ENCODE measurements at regions not wholly inside any gene's neighbourhood (a gene's known extent, or its start where the extent isn't known, plus 50 kb on each side); places are given as distances from the start of the nearest gene placed in this dataset.
"Not testable (repeated sequence)": the region's sequence is repeated elsewhere in the genome, so short reads cannot be mapped to it uniquely, and the experiment has no call there.

DNA sequence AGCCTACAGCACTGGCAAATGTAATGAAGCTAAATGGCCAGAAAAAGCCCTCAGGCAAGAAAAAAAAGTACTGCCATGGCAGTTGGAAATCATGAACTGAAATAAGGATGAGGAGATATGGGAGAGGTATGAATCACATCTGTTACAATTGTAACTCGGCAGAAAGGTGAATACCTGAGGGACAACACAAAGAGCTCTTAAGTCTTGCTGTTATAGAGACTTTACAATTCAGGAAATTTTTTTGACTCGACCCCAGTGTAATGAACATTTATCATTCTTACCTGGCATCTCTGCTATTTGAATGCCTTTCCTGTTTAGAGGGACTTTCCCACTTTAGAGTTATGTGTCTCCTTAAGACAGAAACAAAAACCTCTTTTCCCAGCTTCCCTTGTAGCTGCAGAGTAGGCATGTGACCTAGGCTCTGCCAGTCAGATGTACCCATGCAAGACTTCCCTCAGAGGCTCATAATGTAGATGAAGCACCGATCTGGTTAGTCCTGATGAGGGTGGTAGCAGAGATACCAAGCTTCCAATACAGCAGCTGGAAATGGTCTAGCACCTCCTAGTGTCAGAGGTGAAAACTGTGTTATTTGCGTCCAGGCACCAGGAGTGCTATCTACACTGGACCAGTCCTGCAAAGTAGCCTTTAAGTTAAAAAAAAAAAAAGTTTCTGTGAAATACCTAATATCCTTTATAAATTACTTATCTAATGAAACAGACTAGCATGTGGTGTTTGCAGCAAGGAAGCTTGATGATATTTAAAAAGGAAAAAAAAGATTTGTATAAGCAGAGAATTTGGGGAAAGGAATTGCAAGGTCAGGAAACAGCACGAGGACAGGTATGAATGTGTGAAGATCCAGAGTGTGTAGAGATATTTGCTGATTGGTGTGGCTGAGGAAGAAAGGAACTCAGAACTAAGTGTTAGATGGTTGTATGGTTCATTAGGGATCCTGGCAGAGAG is 146.9 kb upstream of the SLC1A3 start:
- H3K9me3 ChIP-seq (ENCODE audit: low read length) = no peaks in the 10 kb centered on the region
- no peaks in the 10 kb centered on the region for H3K4me1 ChIP-seq (ENCODE audit: insufficient read depth, low read length, poor library complexity, severe bottlenecking)
- CTCF ChIA-PET (ENCODE audit: unreplicated experiment) = interaction anchor here (0.6 kb wide), 1 partner anchor 1478 kb away, joined by 3 read pairs; no protein-coding TSS in a partner anchor
- intact Hi-C loops (cut with micrococcal nuclease; ENCODE audit: unreplicated experiment) = no loop called here
- no peak overlapping the region for H2AFZ ChIP-seq (ENCODE audit: low read length)
- TF ChIP-seq, protein P1, sequence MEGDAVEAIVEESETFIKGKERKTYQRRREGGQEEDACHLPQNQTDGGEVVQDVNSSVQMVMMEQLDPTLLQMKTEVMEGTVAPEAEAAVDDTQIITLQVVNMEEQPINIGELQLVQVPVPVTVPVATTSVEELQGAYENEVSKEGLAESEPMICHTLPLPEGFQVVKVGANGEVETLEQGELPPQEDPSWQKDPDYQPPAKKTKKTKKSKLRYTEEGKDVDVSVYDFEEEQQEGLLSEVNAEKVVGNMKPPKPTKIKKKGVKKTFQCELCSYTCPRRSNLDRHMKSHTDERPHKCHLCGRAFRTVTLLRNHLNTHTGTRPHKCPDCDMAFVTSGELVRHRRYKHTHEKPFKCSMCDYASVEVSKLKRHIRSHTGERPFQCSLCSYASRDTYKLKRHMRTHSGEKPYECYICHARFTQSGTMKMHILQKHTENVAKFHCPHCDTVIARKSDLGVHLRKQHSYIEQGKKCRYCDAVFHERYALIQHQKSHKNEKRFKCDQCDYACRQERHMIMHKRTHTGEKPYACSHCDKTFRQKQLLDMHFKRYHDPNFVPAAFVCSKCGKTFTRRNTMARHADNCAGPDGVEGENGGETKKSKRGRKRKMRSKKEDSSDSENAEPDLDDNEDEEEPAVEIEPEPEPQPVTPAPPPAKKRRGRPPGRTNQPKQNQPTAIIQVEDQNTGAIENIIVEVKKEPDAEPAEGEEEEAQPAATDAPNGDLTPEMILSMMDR (conservative IDR thresholded peaks at IDR 0.05; ENCODE audit: low read length) = peak; percentile 77
- no peak for TF ChIP-seq EZH2phosphoT487 (IDR thresholded peaks at IDR 0.05; ENCODE audit: borderline replicate concordance, low read depth, low read length)
- H4K20me1 ChIP-seq (ENCODE audit: insufficient read depth, low read length) = no peaks in the 10 kb centered on the region
- no peaks in the 10 kb centered on the region for H3K36me3 ChIP-seq (ENCODE audit: insufficient read depth, low read length)
- H3K4me3 ChIP-seq (ENCODE audit: low read depth, low read length, poor library complexity, severe bottlenecking) = no peak overlapping the region
- H3K79me2 ChIP-seq (ENCODE audit: insufficient read depth, low read depth, low read length) = no peaks in the 10 kb centered on the region
- POLR2A ChIA-PET = interaction anchor here (0.6 to 1.7 kb wide), 5 partner anchors 11 to 1308 kb away, joined by 3 to 11 read pairs (median 5); no protein-coding TSS in a partner anchor
- BruUV-seq (replicated peaks) = no TSS peak
- no peaks in the 10 kb centered on the region for H3K9me2 ChIP-seq (ENCODE audit: insufficient read depth, low read length)
- no peak overlapping the region for H3K27ac ChIP-seq (ENCODE audit: low read depth, low read length, poor library complexity, severe bottlenecking)
- DNase-seq (ENCODE audit: low spot score) = peak; percentile 31
- H3K4me2 ChIP-seq (ENCODE audit: low read length) = no peak overlapping the region

DNA sequence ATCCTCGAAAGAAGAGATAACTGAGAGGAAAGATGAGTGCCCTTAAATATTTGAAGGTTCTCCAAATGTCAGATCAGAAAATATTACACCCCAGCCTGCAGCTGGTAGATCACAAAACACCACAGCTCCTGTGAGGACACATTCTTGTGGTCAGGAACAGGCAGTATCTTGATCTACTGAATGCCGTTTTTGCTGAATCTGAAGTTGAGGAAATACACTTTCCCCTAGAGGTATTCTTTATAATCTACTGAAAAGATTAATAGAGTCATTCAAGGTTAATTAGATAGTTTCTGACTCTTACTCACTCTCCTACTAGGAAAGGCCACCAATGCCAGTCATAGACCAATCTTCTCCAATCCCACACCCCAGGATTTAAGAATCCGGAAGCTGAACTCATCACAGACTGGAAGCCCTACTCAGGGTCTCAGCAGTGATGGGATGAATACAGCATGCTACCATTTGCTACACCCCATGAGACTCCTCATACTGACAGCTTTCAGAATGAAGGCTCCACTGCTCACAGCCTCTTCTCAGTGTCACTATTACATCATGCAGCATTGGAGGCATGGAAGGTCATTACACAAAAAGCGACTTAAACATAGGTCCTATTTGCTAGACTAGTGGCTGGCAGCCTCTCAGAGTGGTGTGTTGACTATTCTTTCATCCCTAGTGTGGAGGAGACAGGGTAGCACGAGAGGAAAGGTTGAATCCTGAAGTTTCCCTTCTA is 143.9 kb upstream of the SLC1A3 start:
- no peak overlapping the region for H3K4me2 ChIP-seq (ENCODE audit: low read length)
- no peak overlapping the region for H2AFZ ChIP-seq (ENCODE audit: low read length)
- H3K9me3 ChIP-seq (ENCODE audit: low read length) = no peaks in the 10 kb centered on the region

DNA sequence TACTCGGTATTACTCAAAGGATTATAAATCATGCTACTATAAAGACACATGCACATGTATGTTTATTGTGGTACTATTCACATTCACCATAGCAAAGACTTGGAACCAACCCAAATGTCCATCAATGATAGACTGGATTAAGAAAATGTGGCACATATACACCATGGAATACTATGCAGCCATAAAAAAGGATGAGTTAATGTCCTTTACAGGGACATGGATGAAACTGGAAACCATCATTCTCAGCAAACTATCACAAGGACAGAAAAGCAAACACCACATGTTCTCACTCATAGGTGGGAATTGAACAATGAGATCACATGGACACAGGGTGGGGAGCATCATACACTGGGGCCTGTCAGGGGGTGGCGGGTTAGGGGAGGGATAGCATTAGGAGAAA is 130.5 kb upstream of the SLC1A3 start:
- intact Hi-C loops (cut with micrococcal nuclease; ENCODE audit: unreplicated experiment); CTCF ChIA-PET (ENCODE audit: unreplicated experiment); DNase-seq (ENCODE audit: low spot score); H3K27ac ChIP-seq (ENCODE audit: low read depth, low read length, poor library complexity, severe bottlenecking); H3K9me3 ChIP-seq (ENCODE audit: low read length); H3K9me2 ChIP-seq (ENCODE audit: insufficient read depth, low read length); H3K36me3 ChIP-seq (ENCODE audit: insufficient read depth, low read length); POLR2A ChIA-PET; H3K79me2 ChIP-seq (ENCODE audit: insufficient read depth, low read depth, low read length); H3K4me1 ChIP-seq (ENCODE audit: insufficient read depth, low read length, poor library complexity, severe bottlenecking); H3K4me2 ChIP-seq (ENCODE audit: low read length); H3K4me3 ChIP-seq (ENCODE audit: low read depth, low read length, poor library complexity, severe bottlenecking); BruUV-seq (replicated peaks); H4K20me1 ChIP-seq (ENCODE audit: insufficient read depth, low read length); H2AFZ ChIP-seq (ENCODE audit: low read length): not testable (repeated sequence)

More for the DNA sequence above, 143.9 kb upstream of the SLC1A3 start:
- Histone ChIP-seq H3K4me3 (ENCODE audit: low read depth, low read length, poor library complexity, severe bottlenecking) (no peak overlapping the region), H4K20me1 (ENCODE audit: insufficient read depth, low read length) (no peaks in the 10 kb centered on the region), H3K9me2 (ENCODE audit: insufficient read depth, low read length) (no peaks in the 10 kb centered on the region), H3K4me1 (ENCODE audit: insufficient read depth, low read length, poor library complexity, severe bottlenecking) (no peaks in the 10 kb centered on the region), H3K36me3 (ENCODE audit: insufficient read depth, low read length) (no peaks in the 10 kb centered on the region), H3K27ac (ENCODE audit: low read depth, low read length, poor library complexity, severe bottlenecking) (no peak overlapping the region), H3K79me2 (ENCODE audit: insufficient read depth, low read depth, low read length) (no peaks in the 10 kb centered on the region)
- intact Hi-C loops (cut with micrococcal nuclease; ENCODE audit: unreplicated experiment) = no loop called here
- no peak for DNase-seq (ENCODE audit: low spot score)
- ChIA-PET POLR2A (no interaction called here), CTCF (ENCODE audit: unreplicated experiment) (no interaction called here)
- TF ChIP-seq, protein P1 (conservative IDR thresholded peaks at IDR 0.05; ENCODE audit: low read length) = no peak
- TF ChIP-seq EZH2phosphoT487 (IDR thresholded peaks at IDR 0.05; ENCODE audit: borderline replicate concordance, low read depth, low read length) = no peak
- no TSS peak for BruUV-seq (replicated peaks)
